Fibroblast of skin of abdomen (primary cell): ENCODE measurements at regions not wholly inside any gene's neighbourhood (a gene's known extent, or its start where the extent isn't known, plus 50 kb on each side); places are given as distances from the start of the nearest gene placed in this dataset.

Experiments
- DNase-seq: peaks from one replicate; pipeline ENCODE4 v3.0.0-alpha.2; 2013

- DNase-seq = no peak
Observed at GRCh38 chr5:82684659-82685058, 392.5 kb downstream of the TMEM167A start.

DNA sequence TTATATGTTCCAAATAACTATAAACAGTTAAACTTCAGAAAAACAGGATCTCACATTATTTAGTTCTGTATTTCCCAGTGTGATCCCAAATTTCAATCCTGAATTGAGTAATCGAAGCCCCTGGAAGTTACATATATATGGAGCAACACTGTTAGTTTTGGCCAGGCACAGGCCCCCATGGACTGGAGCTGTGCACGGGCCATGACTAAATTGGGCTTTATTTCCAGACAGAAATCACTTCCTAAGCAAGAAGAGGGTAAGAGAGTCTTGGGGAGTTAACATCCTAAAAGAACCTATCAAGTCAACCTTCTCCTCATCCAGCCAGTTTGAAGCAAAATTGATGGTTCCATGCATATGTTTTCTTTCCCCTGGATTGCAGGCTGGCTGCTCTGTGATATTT, 393.0 kb downstream of the TMEM167A start:
- no peak for DNase-seq

DNA sequence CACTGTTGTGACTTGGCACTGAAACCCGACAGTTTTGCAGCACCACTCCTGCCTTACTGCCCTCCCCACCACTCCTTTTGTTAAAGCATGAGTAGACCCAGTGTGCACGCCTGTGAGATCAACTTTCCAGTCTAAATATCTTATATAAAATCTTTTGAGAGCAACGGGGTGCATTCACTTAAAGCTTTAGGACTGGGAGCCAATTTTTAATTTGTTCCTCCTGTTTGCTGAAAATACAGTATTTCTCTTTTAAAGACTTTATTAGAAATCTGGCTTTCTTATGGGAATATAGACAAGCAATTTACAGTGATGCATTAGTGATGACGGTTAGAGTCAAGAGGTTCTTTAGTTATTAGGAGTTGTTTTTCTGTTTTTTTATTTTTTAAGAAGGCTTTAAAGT, 397.5 kb downstream of the TMEM167A start:
- no peak for DNase-seq

DNA sequence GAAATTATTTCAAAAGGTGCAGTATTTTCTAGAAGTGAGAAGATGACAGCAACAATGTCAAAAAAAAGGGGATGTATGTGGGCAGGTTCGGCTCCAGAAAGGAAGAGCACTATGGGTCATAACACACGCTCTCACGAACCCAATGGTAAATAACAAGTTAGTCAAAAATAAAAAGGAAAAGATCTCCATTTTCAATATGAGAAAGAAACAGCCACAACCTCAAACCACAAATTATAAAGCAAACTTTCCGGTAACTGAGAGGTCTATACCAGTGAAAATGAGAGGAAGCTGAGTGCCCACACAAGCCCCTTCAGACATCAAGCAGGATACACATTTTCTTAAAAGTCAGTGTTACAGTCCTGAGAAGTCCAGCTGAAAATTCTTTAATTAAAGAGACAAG, 398.5 kb upstream of the RPS23 start:
- no peak for DNase-seq

GRCh38 chr5:82674671-82675070, 396.5 kb upstream of the RPS23 start:
- DNase-seq = no peak

- DNase-seq = no peak
Observed at GRCh38 chr5:82673057-82673809, 395.1 kb upstream of the RPS23 start.

GRCh38 chr5:82670692-82671091, 392.5 kb upstream of the RPS23 start:
- no peak for DNase-seq

GRCh38 chr5:82669720-82670119, 391.6 kb upstream of the RPS23 start:
- no peak for DNase-seq

- no peak for DNase-seq
Observed at GRCh38 chr5:82666312-82666711, 388.2 kb upstream of the RPS23 start.

DNA sequence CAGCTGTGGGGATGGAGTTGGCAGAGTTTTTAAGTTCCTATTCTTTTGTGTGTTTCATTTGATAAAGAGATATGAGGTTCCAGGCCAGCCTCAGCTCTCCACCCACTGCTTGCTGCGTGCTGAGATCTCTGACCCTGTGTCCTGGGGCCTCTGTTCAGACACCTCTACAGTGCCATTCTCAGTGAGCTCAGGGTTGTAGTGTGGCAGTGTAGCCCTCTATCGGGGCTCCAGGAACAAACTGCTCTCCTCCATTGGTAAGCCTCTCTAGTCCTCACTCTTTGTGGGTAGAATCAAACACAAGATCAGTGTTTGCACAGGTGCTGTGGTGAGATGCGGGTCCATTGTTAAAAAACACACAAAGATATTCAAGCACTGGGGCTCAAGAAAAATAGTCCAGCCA, 386.6 kb upstream of the RPS23 start:
- no peak for DNase-seq

GRCh38 chr5:82663225-82663624, 385.1 kb upstream of the RPS23 start:
- no peak for DNase-seq

DNA sequence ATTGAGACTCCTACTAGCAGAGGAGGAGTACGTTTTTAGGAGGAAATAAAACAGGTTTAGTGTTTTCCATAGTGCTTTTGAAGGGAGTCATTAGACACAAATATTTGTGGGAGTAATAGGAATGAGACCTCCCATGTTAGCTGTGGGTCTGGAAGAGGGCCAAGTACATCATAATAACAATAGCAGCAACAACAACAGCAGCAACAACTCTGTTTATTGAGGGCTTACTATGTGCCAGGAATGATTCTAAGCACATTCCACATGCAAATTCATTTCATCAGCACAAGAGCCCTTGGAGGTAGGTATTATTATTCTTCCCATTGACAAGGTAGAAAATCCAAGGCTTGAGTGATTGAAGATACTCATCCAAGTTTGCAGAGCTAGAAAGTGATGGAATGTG, 384.2 kb upstream of the RPS23 start:
- no peak for DNase-seq

DNA sequence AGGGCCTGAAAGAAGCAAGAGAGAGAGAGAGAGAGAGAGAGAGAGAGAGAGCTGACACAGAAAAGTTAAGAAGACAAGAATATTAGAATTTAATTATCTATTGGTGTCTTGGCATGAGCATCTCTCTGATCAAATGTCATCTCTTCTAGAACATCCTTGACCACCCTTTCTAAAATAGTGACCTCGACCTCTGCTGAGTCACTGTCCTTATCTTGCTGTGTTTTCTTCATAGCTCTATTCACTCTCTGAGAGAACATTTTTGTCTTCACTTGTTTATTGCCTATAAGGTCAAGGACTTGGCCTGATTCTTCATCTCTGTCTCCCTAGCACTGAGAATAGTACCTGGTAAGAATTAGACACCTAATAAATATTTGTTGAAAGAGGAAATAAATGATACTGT, 383.8 kb upstream of the RPS23 start:
- DNase-seq = no peak

DNA sequence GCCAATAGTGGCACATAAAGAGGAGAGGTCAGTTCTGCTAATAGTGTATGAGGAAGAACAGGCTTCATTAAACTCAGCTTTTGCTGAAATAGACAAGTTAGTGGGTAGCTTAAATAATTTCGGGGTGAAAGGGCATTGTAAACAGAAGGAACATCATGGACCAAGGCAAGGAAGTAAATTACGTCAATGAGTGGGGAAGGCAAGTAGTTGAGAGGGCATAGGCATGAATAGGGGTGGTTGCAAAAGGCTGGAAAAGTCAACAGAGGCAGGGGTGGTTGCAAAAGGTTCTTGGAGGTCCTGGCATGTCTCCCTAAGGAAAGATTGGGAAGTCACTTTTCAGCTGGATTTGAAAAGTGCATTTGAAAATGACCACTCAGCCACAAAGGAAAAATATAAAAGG, 383.3 kb upstream of the RPS23 start:
- DNase-seq = no peak

- DNase-seq = no peak
Observed at GRCh38 chr5:82659115-82659514, 381.0 kb upstream of the RPS23 start.

DNA sequence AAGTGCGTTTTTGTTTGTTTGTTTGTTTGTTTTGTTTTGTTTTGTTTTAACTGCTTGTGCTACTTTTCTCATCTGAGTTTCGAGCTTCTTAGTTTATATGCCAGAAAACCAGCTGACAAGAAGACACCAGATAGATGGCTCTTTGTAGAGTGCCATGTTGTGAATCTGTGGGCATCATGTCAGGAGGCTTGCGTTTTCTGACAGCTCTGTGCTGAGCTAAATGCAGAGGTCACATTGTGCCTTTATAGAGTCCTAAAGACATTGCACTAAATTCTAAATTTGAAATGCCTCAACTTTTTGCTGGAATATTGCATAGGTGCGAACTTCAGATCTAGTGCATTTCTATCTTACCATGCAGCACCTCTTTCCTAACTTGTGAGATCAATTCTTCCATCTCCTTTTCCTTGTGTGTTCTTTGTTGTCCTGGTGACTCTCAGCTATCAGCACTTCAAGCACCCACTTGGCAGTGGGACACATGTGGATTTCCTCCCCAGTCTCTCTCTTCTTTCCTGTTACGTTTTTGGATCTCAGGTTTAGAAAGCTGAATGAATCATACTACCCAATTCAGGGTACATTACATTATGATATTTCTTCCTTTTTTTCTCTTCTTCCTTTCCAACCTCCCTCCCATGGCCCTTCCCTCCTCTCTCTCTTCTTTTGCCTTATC, 379.0 kb upstream of the RPS23 start:
- no peak for DNase-seq

GRCh38 chr5:82656341-82656761, 378.2 kb upstream of the RPS23 start:
- no peak for DNase-seq

GRCh38 chr5:82655078-82655477, 376.9 kb upstream of the RPS23 start:
- DNase-seq = no peak

DNA sequence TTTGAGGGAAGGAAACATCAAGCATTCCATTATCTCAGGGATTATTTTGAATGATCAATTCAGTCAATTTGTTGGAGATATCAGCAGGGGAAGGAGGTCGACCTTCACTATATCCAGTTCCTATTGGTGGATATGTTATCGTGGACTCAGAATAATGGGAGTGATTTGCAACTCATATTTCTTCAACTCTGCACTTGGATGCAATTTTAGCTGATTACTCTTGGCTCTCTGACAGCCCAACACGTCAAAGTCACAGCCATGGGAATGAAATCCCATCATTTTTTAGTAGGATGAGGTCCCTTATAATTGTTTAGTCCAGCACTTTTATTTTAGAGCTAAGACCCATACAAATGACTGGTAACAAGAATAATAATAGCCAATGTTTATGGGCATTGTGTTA, 371.8 kb upstream of the RPS23 start:
- no peak for DNase-seq

- DNase-seq = no peak
Observed at GRCh38 chr5:82644766-82645165, 366.6 kb upstream of the RPS23 start.

GRCh38 chr5:82644229-82644628, 366.1 kb upstream of the RPS23 start:
- no peak for DNase-seq

GRCh38 chr5:82642313-82642712, 364.2 kb upstream of the RPS23 start:
- no peak for DNase-seq

- DNase-seq = peak; percentile 89
Observed at GRCh38 chr5:82641331-82642003, 363.3 kb upstream of the RPS23 start.

- DNase-seq = no peak
Observed at GRCh38 chr5:82640916-82641315, 362.8 kb upstream of the RPS23 start.
